Common myeloid progenitor, CD34-positive (primary cell): ENCODE measurements at regions not wholly inside any gene's neighbourhood (a gene's known extent, or its start where the extent isn't known, plus 50 kb on each side); places are given as distances from the start of the nearest gene placed in this dataset.

ENCODE experiments used
- CTCF ChIA-PET: fragments of 350-600 bp; sonication (Branson Sonifier 250); formaldehyde crosslinking; loops from one replicate; lab custom pipeline; 2021; ENCODE audit warnings: antibody characterized with exemption; lab: Charles Lee
- POLR2A ChIA-PET: fragments of 350-600 bp; sonication (Branson Sonifier 250); formaldehyde crosslinking; loops from one replicate; lab custom pipeline; 2021; ENCODE audit warnings: antibody characterized with exemption; lab: Charles Lee
- DNase-seq, 3 donors: peaks; one replicate each; pipeline versions ENCODE4 v3.0.0 to v3.0.0-alpha.2; 2013
- H3K27ac ChIP-seq, 2 experiments: 1 replicate in 1 of 2; 2 replicates in 1 of 2; pipeline ENCODE4 v1.7.0; 2013; ENCODE audit warnings: inconsistent platforms in 2 of 2, low read length in 2 of 2, mild to moderate bottlenecking in 2 of 2, low read depth in 1 of 2, moderate library complexity in 1 of 2; ENCODE audit not compliant: severe bottlenecking in 2 of 2, insufficient read depth in 1 of 2, poor library complexity in 1 of 2
- H3K27me3 ChIP-seq, 5 experiments: replicated peaks in 2 of 5; 1 replicate in 3 of 5; 2 replicates in 2 of 5; pipeline versions ENCODE4 v1.6.1 to v1.7.0; 2013; ENCODE audit warnings: low read length in 4 of 5, mild to moderate bottlenecking in 2 of 5, moderate library complexity in 2 of 5, inconsistent platforms in 1 of 5; ENCODE audit not compliant: insufficient read depth in 5 of 5, control insufficient read depth in 4 of 5
- H3K36me3 ChIP-seq, 4 experiments: 1 replicate in 2 of 4; 2 replicates in 2 of 4; pipeline versions ENCODE4 v1.6.1 to v1.7.0; 2013; ENCODE audit warnings: low read length in 3 of 4, control low read depth in 1 of 4, mild to moderate bottlenecking in 1 of 4; ENCODE audit not compliant: control insufficient read depth in 4 of 4, insufficient read depth in 4 of 4
- H3K4me1 ChIP-seq, 4 experiments: 1 replicate in 3 of 4; 2 replicates in 1 of 4; pipeline versions ENCODE4 v1.6.1 to v1.7.1; 2013; ENCODE audit warnings: low read length in 3 of 4, mild to moderate bottlenecking in 3 of 4, control low read depth in 1 of 4, inconsistent platforms in 1 of 4, moderate library complexity in 1 of 4; ENCODE audit not compliant: control insufficient read depth in 4 of 4, insufficient read depth in 4 of 4; ENCODE audit errors: control extremely low read depth in 1 of 4
- H3K4me3 ChIP-seq, 7 experiments: 1 replicate in 4 of 7; 2 replicates in 3 of 7; pipeline versions ENCODE4 v1.5.1 to v1.7.0; 2013; ENCODE audit warnings: mild to moderate bottlenecking in 7 of 7, low read length in 6 of 7, moderate library complexity in 6 of 7, inconsistent platforms in 2 of 7, low read depth in 2 of 7, control low read depth in 1 of 7; ENCODE audit not compliant: insufficient read depth in 4 of 7, control insufficient read depth in 1 of 7; ENCODE audit errors: extremely low read depth in 1 of 7
- H3K9me3 ChIP-seq, 5 experiments: 1 replicate in 4 of 5; 2 replicates in 1 of 5; pipeline versions ENCODE4 v1.6.1 to v1.7.1; 2013; ENCODE audit warnings: low read length in 4 of 5, mild to moderate bottlenecking in 2 of 5, inconsistent platforms in 1 of 5, low read depth in 1 of 5, moderate library complexity in 1 of 5; ENCODE audit not compliant: control insufficient read depth in 4 of 5, insufficient read depth in 2 of 5; ENCODE audit errors: control extremely low read depth in 1 of 5
- WGBS: methylation state at CpG from one replicate; pipeline ENCODE4 v1.1.5; 2013; ENCODE audit not compliant: insufficient coverage; 5-methylcytosine and 5-hydroxymethylcytosine counted together

DNA sequence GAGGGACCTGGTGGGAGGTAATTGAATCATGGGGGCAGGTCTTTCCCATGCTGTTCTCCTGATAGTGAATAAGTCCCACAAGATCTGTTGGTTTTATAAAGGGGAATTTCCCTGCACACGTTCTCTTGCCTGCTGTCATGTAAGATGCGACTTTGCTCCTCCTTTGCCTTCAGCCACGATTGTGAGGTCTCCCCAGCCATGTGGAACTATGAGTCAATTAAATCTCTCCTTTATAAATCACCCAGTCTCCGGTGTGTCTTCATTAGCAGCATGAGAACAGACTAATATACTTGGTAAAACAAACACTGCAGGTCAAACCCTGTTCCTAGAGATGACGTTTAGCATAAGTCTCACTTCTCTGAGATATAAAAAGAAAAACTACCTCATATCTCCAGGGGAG, 148.3 kb downstream of the MATN1 start:
- no peak for DNase-seq
- H3K27me3 ChIP-seq, result peaks cover 0 to 11% (median 0%) of the 10 kb centered on the region in 5 experiments
- no peaks in the 10 kb centered on the region for H3K4me1 ChIP-seq
- POLR2A ChIA-PET, result no interaction called here
- CTCF ChIA-PET, result no interaction called here
- H3K4me3 ChIP-seq, result no peak overlapping the region
- H3K27ac ChIP-seq, result no peak overlapping the region
- WGBS, result 82% methylated on average over 3 of the region's 5 CpGs
- H3K36me3 ChIP-seq, result no peaks in the 10 kb centered on the region
- no peaks in the 10 kb centered on the region for H3K9me3 ChIP-seq

DNA sequence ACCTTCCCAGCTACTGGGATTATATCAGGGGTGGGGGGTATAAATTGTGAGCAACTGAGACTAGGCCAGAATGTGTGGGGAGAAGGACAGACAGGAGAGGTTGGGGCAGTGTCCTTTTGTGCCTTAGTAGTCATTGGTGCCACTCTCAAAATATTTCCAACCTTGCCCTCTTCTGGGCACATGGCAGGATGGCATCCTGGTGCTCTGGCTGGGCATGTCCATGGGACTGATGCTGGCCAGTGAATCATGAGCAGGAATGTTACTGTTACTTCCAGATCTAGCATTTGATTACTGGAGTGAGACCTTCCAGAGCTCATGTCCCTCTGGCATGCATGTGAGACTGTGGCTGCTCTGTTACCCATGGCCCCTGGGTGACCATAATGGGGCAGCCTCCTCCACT, 151.2 kb downstream of the MATN1 start:
- no peak for DNase-seq
- H3K4me3 ChIP-seq, result no peak overlapping the region
- no peaks in the 10 kb centered on the region for H3K9me3 ChIP-seq
- POLR2A ChIA-PET, result no interaction called here
- CTCF ChIA-PET, result no interaction called here
- H3K27ac ChIP-seq, result no peak overlapping the region
- H3K4me1 ChIP-seq, result no peaks in the 10 kb centered on the region
- H3K36me3 ChIP-seq, result no peaks in the 10 kb centered on the region
- H3K27me3 ChIP-seq, result peaks cover 0 to 15% (median 0%) of the 10 kb centered on the region in 5 experiments

DNA sequence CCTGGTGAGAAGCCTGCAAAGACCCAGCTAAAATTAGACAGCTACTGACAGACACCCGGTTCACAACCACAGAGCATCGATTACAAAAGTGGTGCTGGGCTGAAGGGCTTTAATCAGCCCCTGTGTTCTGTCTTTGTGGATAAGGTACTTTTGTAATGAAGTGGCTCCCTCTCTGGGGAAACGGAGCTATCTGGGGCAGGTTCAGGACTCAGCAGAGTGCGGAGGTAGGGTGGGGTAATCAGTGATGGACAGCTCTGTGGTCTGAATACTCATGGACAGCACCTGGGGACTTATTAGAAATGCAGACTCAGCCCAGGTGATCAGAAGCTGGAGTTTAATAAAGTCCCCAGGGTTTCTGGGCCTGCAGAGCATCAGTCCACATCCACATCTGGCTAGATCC, 152.0 kb downstream of the MATN1 start:
- Histone ChIP-seq H3K27me3 (peaks cover 0 to 11% (median 0%) of the 10 kb centered on the region in 5 experiments), H3K9me3 (no peaks in the 10 kb centered on the region), H3K4me1 (no peaks in the 10 kb centered on the region), H3K27ac (no peak overlapping the region), H3K4me3 (no peak overlapping the region), H3K36me3 (no peaks in the 10 kb centered on the region)
- WGBS, result 93% methylated on average over 4 of the region's 4 CpGs
- no peak for DNase-seq
- ChIA-PET CTCF (no interaction called here), POLR2A (no interaction called here)

DNA sequence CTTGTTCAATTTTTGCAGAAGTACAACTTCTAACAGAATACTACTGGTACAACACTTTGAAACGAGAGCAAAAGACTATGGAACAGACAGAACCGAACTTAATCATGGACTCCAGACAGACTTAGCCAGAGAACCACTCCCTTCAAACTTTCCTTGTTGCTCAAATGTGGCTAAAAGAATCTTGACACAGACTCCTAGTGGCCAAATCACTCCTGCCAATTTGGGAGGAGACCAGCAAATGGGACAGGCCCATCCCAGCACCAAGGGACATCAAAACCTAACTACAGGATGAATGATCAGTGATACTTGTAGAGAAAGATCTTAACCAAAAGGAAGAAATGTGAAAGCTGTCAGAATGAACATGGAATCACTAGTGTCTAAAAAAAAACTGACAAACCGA, 154.0 kb downstream of the MATN1 start:
- Histone ChIP-seq H3K9me3 (peaks cover 0 to 4% (median 0%) of the 10 kb centered on the region in 5 experiments), H3K4me1 (no peaks in the 10 kb centered on the region), H3K27ac (no peak overlapping the region), H3K4me3 (no peak overlapping the region), H3K36me3 (no peaks in the 10 kb centered on the region), H3K27me3 (peaks cover 0 to 11% (median 0%) of the 10 kb centered on the region in 5 experiments)
- DNase-seq, result no peak
- POLR2A ChIA-PET, result no interaction called here
- WGBS, result 75% methylated on average over 2 of the region's 3 CpGs
- CTCF ChIA-PET, result no interaction called here

DNA sequence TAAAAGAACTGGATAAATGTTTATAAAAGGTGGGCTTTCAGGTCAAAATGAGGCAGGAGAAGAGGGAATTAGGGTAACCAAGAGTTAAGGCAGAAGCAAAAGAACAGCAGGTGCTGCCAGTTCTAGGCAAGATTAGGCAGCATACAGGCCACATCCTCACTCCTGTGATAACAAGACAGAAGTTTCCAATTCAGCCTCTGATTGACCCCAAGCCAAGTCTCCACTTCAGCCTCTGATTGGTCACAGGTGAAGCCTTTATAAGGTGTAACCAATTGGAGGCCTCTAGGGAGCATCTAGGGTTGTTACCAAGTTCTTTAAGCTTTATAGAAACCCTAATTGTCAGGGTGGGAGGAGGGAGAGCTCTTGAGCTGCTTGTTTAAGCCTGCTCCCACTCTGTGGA, 160.8 kb downstream of the MATN1 start:
- no peaks in the 10 kb centered on the region for H3K4me1 ChIP-seq
- no peaks in the 10 kb centered on the region for H3K27me3 ChIP-seq
- CTCF ChIA-PET, result no interaction called here
- POLR2A ChIA-PET, result no interaction called here
- no peak overlapping the region for H3K27ac ChIP-seq
- DNase-seq, result no peak
- H3K9me3 ChIP-seq, result peaks cover 0 to 39% (median 6%) of the 10 kb centered on the region in 5 experiments
- no peak overlapping the region for H3K4me3 ChIP-seq
- H3K36me3 ChIP-seq, result no peaks in the 10 kb centered on the region

DNA sequence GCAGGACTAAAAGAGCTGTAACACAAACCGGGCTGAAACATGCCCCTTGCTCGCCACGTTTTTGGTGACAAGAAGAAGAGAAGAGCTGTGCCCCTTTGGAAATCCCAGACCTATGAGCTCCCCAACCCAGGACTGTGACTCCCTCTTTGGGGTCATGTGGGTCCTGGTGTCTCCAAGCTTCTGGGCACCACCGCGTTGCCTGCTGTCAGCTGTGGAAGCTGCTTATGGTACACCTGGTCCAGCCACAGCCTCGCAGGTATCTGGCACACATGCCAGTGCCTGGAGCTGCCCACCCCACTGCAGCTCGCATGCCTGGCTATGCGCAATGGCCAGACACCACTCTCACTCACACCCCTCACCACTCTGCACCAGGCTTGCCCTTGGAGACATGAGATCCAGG, 171.8 kb downstream of the MATN1 start:
- WGBS, result 95% methylated on average over 6 of the region's 8 CpGs
- H3K27me3 ChIP-seq, result peaks cover 0 to 4% (median 2%) of the 10 kb centered on the region in 5 experiments
- H3K4me3 ChIP-seq, result no peak overlapping the region
- POLR2A ChIA-PET, result no interaction called here
- H3K36me3 ChIP-seq, result no peaks in the 10 kb centered on the region
- no peaks in the 10 kb centered on the region for H3K4me1 ChIP-seq
- CTCF ChIA-PET, result no interaction called here
- peaks cover 0 to 6% (median 2%) of the 10 kb centered on the region in 5 experiments for H3K9me3 ChIP-seq
- no peak overlapping the region for H3K27ac ChIP-seq
- no peak for DNase-seq

DNA sequence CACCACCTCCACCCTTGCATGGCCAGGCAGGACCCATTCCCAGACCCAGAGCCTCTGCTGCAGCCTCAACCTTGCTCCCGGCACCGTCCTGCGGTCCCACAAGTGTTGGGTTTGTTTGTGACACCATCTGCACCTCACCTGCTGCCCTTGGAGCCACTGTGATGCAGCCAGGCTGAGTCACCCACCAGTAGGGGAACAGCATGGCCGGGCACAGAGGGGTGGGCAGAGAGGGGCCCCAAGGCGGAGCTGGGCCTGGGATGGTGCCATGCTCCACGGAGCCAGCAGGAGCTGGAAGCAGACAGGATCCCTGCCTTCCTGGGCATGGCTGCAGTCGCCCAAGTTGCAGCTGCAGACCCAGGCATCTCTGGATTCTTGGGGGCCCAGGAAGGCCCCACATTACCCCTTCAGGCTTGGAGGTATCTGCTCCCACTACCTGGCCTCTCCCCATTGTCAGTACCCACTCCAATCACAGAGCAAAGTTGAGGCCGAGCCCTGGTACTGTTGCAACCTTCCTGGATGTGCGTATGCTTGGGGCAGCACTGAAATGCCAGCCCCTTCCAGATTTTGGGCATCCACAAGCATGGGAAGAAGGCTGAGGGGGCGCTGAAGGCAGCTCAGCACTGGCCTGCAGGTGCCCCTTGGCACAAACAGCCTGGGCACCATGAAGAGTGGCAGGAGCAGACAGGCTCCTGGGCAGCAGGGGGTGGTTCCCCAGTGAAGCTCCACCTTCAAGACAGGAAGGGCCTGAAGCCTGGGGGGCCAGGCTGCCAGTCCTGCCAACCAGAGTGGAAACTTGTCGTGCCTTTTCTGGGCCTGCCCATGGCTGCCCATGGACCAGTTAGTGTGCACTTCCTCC, 172.8 kb downstream of the MATN1 start:
- H3K27ac ChIP-seq, result no peak overlapping the region

More for the DNA sequence above, 172.8 kb downstream of the MATN1 start:
- H3K4me3 ChIP-seq, result no peak overlapping the region
- ChIA-PET CTCF (no interaction called here), POLR2A (no interaction called here)
- no peak for DNase-seq
- peaks cover 0 to 4% (median 2%) of the 10 kb centered on the region in 5 experiments for H3K27me3 ChIP-seq
- no peaks in the 10 kb centered on the region for H3K4me1 ChIP-seq
- no peaks in the 10 kb centered on the region for H3K36me3 ChIP-seq
- WGBS, result 81% methylated on average over 9 of the region's 11 CpGs
- H3K9me3 ChIP-seq, result peaks cover 0 to 6% (median 2%) of the 10 kb centered on the region in 5 experiments
